ENCODE measurements at regions not wholly inside any gene's neighbourhood (a gene's known extent, or its start where the extent isn't known, plus 50 kb on each side); places are given as distances from the start of the nearest gene placed in this dataset.
A peak's percentile ranks its signal among the peaks of the same experiment; 100 is the strongest.

- no peak for DNase-seq (ENCODE audit: low read depth)
These were observed 201.1 kb upstream of the ADAMTS9 start for GRCh38 chr3:64888840-64889392.

DNA sequence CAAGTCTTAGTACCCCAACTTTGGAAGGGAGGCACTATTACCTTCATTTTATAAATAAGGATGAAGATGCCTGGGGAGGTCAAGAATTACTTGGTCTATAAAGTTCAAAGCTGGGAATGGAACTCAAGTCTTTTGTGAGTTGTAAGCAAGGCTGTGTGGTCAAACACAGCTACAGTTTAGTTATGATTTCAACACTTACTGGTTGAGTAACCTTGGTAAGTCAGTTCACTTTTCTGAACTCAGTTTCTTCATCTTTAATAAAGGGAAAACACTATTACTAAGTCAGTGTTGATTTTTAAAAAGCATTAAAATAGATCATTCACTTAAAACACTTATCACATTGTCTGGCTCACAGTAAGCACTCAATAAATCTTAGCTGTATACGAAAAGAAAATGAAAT, 200.4 kb upstream of the ADAMTS9 start:
- no peak for DNase-seq (ENCODE audit: low read depth)

DNA sequence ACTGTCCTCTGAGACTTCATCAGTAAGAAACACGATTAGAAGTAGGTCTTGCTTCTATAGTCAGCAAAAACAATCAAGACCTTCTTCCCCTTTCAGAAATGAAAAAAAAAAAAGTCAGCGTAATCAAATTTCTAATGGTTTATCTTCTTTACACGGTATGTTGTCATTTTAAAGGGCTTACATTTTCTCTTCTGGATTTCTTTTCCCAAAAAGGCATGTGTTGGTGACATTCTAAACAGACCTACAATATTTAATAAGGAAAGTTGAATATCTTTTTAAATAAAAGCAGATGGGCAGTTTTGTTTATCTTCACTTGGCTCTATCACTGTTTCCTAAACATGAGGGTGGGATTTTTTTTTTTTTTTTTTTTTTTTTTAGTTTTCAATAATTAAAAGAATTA, 197.3 kb upstream of the ADAMTS9 start:
- no peak for DNase-seq (ENCODE audit: low read depth)

GRCh38 chr3:64884536-64884935, 196.7 kb upstream of the ADAMTS9 start:
- DNase-seq (ENCODE audit: low read depth) = no peak

- DNase-seq (ENCODE audit: low read depth) = no peak
These were observed 193.1 kb upstream of the ADAMTS9 start for GRCh38 chr3:64880916-64881315.

DNA sequence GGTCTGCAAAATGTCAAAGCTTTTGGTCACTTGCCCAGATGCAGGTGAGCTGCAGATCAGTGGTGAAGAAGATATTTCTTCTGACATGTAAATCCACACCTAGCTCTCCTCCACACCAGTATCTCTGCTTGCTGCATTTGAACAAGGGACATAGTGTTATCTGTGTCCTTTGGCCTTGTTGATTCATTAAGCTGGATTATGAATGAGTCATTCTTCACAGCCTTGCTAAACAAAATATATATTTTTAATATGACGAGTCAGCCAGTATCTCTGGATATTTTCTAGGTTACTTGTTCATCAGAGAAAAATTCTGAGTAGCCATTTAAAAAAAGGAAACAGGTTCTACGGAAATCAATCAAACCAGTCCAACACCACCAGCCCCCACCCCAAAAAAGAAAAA, 190.6 kb upstream of the ADAMTS9 start:
- DNase-seq (ENCODE audit: low read depth) = no peak

DNA sequence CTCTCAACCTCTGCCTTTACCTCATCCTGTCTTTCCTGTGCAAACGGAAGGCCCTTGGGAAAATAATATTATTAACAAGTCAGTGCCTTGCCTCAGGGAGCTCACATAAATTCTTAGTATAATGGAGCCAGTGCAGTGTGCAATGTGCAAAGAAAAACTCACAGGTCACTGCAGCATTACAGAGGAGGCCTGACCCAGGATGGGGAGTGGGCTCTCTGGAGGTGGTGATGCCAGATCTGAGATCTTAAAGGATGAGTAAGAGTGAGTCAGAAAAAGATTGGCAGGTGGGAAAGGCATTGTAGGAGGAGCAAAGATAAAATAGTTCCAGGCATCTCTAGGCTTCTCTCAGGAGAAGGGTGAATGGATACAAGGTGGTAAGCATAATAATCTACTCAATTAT, 185.6 kb upstream of the ADAMTS9 start:
- DNase-seq (ENCODE audit: low read depth) = no peak

GRCh38 chr3:64872345-64872744, 184.5 kb upstream of the ADAMTS9 start:
- no peak for DNase-seq (ENCODE audit: low read depth)

DNA sequence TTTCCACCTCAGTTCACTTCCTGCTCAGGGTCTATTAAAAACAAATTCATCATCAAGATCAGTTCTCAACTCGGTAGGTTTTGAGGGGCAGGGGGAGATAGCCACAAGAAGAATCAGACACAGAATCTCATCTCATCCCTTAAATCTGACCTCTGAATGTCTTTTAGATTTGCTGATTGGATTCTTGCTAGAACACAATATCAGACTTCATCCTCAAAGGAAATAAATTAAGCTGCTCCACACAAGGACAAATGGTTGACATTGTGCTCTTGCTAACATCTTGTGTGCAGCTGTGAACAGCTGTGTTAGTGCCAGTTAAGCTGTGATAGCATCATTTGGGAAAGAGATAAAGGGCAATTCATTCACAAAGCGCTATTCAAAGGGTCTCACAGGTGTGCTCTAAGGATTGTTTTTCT, 184.0 kb upstream of the ADAMTS9 start:
- DNase-seq (ENCODE audit: low read depth) = no peak

DNA sequence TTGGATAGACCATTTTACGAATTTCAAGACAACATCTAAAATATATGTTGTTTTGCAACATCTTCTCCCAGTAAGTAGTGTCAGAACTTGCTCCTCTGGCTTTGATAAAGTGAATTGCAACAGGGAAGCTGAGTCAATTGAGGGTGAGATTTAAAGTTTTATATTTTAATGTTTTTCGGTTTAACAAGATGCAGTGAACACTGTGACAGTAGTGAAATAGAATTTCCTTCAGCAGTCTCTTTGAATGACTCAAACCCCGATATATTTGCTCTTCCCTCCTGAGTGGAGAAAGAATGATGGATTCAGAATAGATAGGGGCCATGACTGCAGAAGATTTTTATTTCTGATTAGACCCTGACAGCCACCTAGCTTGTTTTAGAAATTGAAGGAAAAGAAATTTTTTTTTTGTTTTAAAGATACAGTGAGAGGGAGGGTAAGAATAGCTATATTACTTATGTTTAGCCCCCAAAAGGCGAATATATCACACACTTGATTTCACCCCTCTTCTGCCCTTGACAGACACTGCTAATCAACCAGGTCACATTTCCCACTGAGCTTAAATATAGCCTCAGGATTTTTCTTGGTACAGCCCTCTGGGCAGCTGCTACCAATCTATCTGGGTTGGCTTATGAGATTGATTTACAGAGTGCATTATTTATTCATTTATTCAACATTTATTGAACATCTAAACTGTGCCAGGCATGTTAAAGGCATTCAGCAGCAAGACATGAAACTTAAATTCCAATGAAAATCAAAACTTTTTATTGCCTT, 183.3 kb upstream of the ADAMTS9 start:
- no peak for DNase-seq (ENCODE audit: low read depth)

- no peak for DNase-seq (ENCODE audit: low read depth)
These were observed 179.4 kb upstream of the ADAMTS9 start for GRCh38 chr3:64867224-64867623.

GRCh38 chr3:64865839-64866570, 178.2 kb upstream of the ADAMTS9 start:
- no peak for DNase-seq (ENCODE audit: low read depth)

DNA sequence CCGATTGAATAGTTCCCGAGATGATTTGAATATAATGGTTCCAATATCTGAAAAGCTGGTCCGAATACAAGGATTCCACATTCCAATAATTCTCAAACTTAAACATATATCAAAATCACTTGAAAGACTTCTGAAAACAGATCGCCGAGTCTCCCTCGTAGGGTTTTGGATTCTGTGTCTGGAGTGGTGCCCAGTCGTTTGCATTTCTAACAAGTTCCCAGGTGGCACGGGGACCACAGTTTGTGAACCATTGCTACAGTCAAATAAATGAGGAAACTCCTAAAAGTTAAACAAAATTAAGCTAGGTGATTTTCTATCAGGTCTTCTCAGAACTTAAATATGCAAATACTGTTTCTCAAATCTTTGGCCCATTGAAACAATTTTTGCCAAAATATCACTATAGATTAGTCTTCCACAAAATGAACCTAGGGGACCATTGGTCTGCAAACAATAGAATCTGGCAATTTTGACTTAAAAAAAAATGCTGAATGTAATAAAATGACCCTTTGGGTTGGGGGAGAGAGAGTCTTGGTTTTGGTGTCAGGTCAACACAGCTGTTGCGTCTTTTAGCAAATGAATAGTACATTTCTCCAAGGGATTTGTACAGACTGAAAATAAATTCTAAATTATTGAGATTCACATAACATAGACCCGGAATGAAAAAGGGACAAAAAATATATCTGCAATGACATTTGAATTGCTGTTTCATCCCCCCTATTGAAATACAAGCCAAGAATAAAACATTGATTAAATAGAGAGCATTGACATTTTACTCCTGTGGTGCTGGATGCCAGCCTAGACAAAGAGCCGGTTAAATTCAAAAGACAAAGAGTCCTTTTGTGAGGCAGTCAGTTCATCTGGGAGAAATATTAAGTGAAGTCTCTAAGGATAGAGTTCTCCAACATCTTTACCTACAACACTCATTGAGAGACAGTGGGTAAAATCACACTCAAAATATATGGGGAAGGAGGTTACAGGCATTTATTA, 175.7 kb upstream of the ADAMTS9 start:
- no peak for DNase-seq (ENCODE audit: low read depth)

DNA sequence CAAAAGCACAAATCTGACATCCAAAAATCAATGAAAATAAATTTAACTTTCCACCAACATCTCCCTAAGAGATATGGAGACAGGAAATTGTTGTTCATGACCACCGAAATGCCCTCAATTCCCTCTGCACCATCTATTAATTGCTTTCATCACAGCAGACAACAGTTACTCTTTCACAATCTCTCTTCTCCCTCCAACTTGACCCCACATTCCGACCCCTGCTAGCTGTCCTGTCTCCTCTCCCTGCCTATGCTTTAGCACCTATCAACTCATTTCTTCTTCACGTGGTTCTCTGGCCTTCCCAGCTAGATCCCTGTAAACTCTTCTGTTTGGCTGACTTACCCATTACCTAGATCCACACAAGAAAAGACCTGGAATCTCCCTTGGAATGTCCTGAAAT, 173.9 kb upstream of the ADAMTS9 start:
- no peak for DNase-seq (ENCODE audit: low read depth)

DNA sequence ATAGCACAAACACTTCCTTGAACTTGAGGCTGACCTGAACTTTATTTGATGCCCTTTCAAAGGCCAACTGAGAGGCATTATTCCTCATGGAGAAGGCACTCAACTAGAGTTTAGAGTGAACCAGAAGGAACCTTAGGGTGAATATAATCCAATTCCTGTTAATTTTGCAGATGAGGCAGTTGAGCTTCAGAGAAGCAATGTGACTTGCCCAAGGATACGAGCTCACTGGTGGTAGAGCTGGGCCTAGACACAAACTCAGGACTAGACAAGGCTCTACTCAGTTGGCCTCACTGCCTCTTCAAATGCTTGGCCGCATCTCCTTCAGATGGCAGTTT, 172.7 kb upstream of the ADAMTS9 start:
- DNase-seq (ENCODE audit: low read depth) = no peak

DNA sequence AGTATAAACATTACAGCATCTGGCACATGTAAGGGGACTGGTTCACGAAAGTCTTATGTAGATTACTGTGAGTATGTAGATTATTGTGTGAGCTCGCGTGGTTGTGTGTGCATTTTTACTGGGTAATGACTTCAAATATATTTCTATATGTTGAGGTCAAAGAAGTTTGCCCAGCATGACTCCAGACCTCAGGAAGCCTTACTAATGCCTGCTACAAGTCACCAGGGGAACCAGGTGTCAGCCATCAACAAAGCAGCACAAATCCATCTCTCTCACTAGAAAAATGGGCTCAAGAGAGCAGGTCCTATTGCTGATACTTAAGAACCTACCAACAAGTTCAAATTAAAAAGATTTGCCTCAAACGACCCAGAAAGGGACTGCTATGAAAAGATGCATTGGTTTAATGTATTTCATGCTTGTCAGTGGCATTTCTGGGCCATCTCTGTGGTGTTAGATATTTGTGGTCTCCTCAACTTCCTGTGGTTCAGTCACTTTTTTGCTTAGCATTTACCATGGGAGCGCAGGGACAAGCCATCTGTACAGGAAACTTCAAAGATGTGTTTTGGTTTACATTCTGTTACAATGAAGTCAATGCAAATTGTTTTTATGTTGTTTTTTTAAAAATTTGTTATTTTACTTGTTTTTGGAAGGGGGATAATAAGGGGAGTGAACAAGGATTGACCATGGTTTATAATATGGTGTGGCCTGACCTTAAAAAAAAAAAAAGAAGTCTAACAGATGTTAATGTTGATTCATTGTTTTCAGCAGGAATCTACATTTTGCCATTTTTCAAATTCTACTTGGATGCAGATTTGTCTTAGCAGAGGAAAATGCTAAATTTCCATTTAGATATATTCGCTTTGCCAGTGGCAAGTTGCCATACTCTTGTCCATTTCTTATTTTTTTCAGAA, 172.1 kb upstream of the ADAMTS9 start:
- no peak for DNase-seq (ENCODE audit: low read depth)

DNA sequence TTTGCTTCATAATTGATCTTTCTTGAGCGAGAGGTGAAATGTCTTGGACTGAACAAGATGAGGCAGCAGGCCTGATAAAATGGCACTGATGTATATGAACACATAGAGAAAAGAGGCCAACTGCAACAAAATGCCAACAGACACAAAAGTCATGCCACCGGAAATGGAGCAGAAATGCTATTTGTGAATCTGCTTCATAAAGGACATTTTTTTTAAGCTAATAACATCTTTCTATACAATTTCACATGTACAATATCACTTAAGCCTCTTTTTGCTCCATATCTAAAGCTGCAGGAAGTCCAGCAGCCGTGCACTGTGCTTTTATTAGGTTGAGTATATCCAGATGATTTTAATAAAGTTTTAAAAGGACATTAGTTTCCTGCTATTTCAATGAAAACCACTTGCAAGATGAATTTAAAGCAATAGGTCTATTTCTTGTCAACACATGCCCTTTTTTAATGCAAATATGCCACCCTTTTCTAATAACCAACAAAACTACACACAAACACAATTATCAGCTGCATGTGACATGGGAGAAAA, 169.2 kb upstream of the ADAMTS9 start:
- DNase-seq (ENCODE audit: low read depth) = no peak

DNA sequence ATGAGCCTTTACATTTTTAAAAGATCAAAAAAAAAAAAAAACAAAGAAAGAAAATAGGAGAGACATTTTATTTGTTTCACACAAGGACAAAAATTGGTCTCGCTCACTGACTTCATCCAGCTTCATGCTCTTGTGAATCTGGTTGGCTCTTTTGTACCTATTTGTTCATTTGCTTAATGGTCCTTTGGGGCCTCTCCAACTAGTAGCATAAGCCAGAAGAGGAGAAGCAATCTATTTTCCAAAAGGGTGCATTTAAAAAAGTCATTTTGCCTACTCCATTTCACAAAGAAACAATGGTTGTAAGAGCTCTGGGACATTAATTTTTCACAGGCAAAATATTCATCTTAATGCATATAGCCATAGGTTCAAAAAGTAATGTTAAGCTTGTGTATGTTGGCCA, 168.3 kb upstream of the ADAMTS9 start:
- DNase-seq (ENCODE audit: low read depth) = no peak

DNA sequence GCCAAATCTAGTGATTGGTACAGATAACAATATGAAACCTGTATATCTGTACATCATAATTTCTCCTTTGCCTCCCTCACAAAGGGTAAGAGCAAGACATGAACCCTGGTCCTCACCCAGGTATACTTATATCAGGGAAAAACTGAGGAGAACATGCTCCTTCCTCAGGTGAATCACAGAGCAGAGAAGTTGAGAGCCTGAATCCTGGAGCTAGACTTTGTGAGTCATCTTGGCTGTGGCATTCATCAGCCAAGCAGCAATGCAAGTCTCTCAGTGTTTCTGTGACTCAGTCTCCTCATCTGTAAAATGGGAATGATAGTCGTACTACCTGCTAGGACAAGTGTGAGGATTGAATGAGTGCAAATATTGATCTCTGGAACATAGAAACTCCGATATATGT, 165.7 kb upstream of the ADAMTS9 start:
- DNase-seq (ENCODE audit: low read depth) = no peak

- no peak for DNase-seq (ENCODE audit: low read depth)
These were observed 164.9 kb upstream of the ADAMTS9 start for GRCh38 chr3:64852738-64853137.

DNA sequence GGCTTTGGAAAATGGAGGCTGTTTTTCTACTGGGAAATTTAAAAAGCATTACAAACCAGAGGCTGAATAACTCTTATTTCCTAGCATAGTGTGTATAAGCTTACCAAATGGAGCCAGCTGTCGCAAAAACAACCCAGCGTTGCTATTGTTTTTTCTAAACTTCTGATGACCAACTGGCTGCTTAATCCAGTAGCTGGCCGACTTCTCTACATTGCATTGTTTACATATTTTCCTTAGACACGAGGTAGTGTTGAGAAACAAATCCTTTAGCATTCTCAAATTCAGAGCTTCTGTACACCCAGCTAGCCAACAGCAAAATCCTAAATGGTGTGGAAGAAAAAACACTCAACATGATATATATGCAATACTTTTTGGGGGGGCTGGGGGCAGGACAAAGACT, 161.0 kb upstream of the ADAMTS9 start:
- DNase-seq (ENCODE audit: low read depth) = peak; percentile 58
